Mucosa of rectum (tissue), 2 donors: ENCODE measurements at regions not wholly inside any gene's neighbourhood (a gene's known extent, or its start where the extent isn't known, plus 50 kb on each side); places are given as distances from the start of the nearest gene placed in this dataset.

Experiments used
- H3K27ac ChIP-seq, 2 donors: one replicate each; pipeline ENCODE4 v1.7.0; 2013; ENCODE audit warnings: inconsistent platforms in 2 of 2, low read depth in 2 of 2, low read length in 2 of 2
- H3K27me3 ChIP-seq, 2 donors: one replicate each; pipeline ENCODE4 v1.7.0; 2013; ENCODE audit warnings: low read length in 2 of 2; ENCODE audit not compliant: control insufficient read depth in 2 of 2, insufficient read depth in 2 of 2
- H3K36me3 ChIP-seq, 2 donors: one replicate each; pipeline ENCODE4 v1.7.0; 2013; ENCODE audit warnings: low read length in 2 of 2; ENCODE audit not compliant: control insufficient read depth in 2 of 2, insufficient read depth in 2 of 2
- H3K4me1 ChIP-seq, 2 donors: one replicate each; pipeline ENCODE4 v1.7.0; 2013; ENCODE audit warnings: low read length in 2 of 2, mild to moderate bottlenecking in 1 of 2; ENCODE audit not compliant: control insufficient read depth in 2 of 2, insufficient read depth in 2 of 2
- H3K4me3 ChIP-seq, 2 donors: one replicate each; pipeline ENCODE4 v1.7.0; 2013; ENCODE audit warnings: low read length in 2 of 2
- H3K9ac ChIP-seq, 2 donors: one replicate each; pipeline ENCODE4 v1.7.0; 2013; ENCODE audit warnings: low read length in 2 of 2, low read depth in 1 of 2, mild to moderate bottlenecking in 1 of 2
- H3K9me3 ChIP-seq, 2 donors: one replicate each; pipeline ENCODE4 v1.7.0; 2013; ENCODE audit warnings: low read length in 2 of 2; ENCODE audit not compliant: control insufficient read depth in 2 of 2
- donor health status: healthy.
- donor health status: Normal muscosa, but diverticular disease.

GRCh38 chr4:20302336-20302735, 50.6 kb downstream of the SLIT2 start:
- Histone ChIP-seq H3K9ac (no peak overlapping the region), H3K4me3 (no peak overlapping the region), H3K27me3 (no peaks in the 10 kb centered on the region)

GRCh38 chr4:20305976-20306375, 54.3 kb downstream of the SLIT2 start:
- no peak overlapping the region for H3K9ac ChIP-seq
- no peaks in the 10 kb centered on the region for H3K4me1 ChIP-seq
- H3K36me3 ChIP-seq = no peaks in the 10 kb centered on the region
- H3K27ac ChIP-seq = no peak overlapping the region
- H3K9me3 ChIP-seq = no peaks in the 10 kb centered on the region
- no peak overlapping the region for H3K4me3 ChIP-seq
- H3K27me3 ChIP-seq = no peaks in the 10 kb centered on the region

More at GRCh38 chr4:20302336-20302735, 50.6 kb downstream of the SLIT2 start:
- Histone ChIP-seq H3K4me1 (no peaks in the 10 kb centered on the region), H3K36me3 (no peaks in the 10 kb centered on the region), H3K9me3 (no peaks in the 10 kb centered on the region), H3K27ac (no peak overlapping the region)

GRCh38 chr4:20311856-20312255, 60.2 kb downstream of the SLIT2 start:
- no peaks in the 10 kb centered on the region for H3K4me1 ChIP-seq
- H3K9ac ChIP-seq = no peak overlapping the region
- H3K27ac ChIP-seq = no peak overlapping the region
- no peaks in the 10 kb centered on the region for H3K9me3 ChIP-seq
- no peak overlapping the region for H3K4me3 ChIP-seq
- no peaks in the 10 kb centered on the region for H3K27me3 ChIP-seq
- no peaks in the 10 kb centered on the region for H3K36me3 ChIP-seq

GRCh38 chr4:20313237-20314030, 61.7 kb downstream of the SLIT2 start:
- Histone ChIP-seq H3K27ac (no peak overlapping the region), H3K4me3 (no peak overlapping the region), H3K4me1 (no peaks in the 10 kb centered on the region), H3K27me3 (no peaks in the 10 kb centered on the region), H3K9me3 (no peaks in the 10 kb centered on the region), H3K36me3 (no peaks in the 10 kb centered on the region), H3K9ac (no peak overlapping the region)

GRCh38 chr4:20317424-20317985, 65.8 kb downstream of the SLIT2 start:
- Histone ChIP-seq H3K4me1 (no peaks in the 10 kb centered on the region), H3K36me3 (no peaks in the 10 kb centered on the region), H3K4me3 (no peak overlapping the region), H3K27ac (no peak overlapping the region), H3K9me3 (no peaks in the 10 kb centered on the region), H3K27me3 (no peaks in the 10 kb centered on the region), H3K9ac (no peak overlapping the region)

- Histone ChIP-seq H3K4me3 (no peak overlapping the region), H3K9ac (no peak overlapping the region), H3K27ac (no peak overlapping the region)
Measured at GRCh38 chr4:20318001-20318908, 66.5 kb downstream of the SLIT2 start.

GRCh38 chr4:20318909-20319277, 67.2 kb downstream of the SLIT2 start:
- H3K27me3 ChIP-seq = no peaks in the 10 kb centered on the region
- no peak overlapping the region for H3K9ac ChIP-seq
- H3K9me3 ChIP-seq = no peaks in the 10 kb centered on the region
- no peak overlapping the region for H3K27ac ChIP-seq
- H3K4me1 ChIP-seq = no peaks in the 10 kb centered on the region
- H3K36me3 ChIP-seq = no peaks in the 10 kb centered on the region
- no peak overlapping the region for H3K4me3 ChIP-seq

More at GRCh38 chr4:20318001-20318908, 66.5 kb downstream of the SLIT2 start:
- Histone ChIP-seq H3K27me3 (no peaks in the 10 kb centered on the region), H3K4me1 (no peaks in the 10 kb centered on the region), H3K36me3 (no peaks in the 10 kb centered on the region), H3K9me3 (no peaks in the 10 kb centered on the region)

GRCh38 chr4:20319825-20320612, 68.3 kb downstream of the SLIT2 start:
- Histone ChIP-seq H3K27ac (no peak overlapping the region), H3K36me3 (no peaks in the 10 kb centered on the region), H3K9me3 (no peaks in the 10 kb centered on the region), H3K9ac (no peak overlapping the region), H3K27me3 (no peaks in the 10 kb centered on the region), H3K4me1 (no peaks in the 10 kb centered on the region), H3K4me3 (no peak overlapping the region)

GRCh38 chr4:20323991-20324390, 72.3 kb downstream of the SLIT2 start:
- Histone ChIP-seq H3K4me3 (no peak overlapping the region), H3K27me3 (no peaks in the 10 kb centered on the region), H3K27ac (no peak overlapping the region), H3K9ac (no peak overlapping the region), H3K9me3 (no peaks in the 10 kb centered on the region), H3K4me1 (no peaks in the 10 kb centered on the region), H3K36me3 (no peaks in the 10 kb centered on the region)
